ENCODE measurements at regions not wholly inside any gene's neighbourhood (a gene's known extent, or its start where the extent isn't known, plus 50 kb on each side); places are given as distances from the start of the nearest gene placed in this dataset.

GRCh38 chr21:27085387-27085786, 118.5 kb upstream of the ADAMTS5 start:
- Histone ChIP-seq H3K79me2 (ENCODE audit: low read length) (no peaks in the 10 kb centered on the region), H3K9me2 (replicated peaks; ENCODE audit: insufficient read depth, low read length) (no peaks in the 10 kb centered on the region), H3K4me3 (ENCODE audit: low read length) (no peak overlapping the region), H3K27ac (ENCODE audit: low read length) (no peak overlapping the region), H3K4me2 (ENCODE audit: low read depth, low read length, poor library complexity, severe bottlenecking) (no peak overlapping the region), H3K9ac (ENCODE audit: low read length) (no peak overlapping the region), H3K4me1 (ENCODE audit: low read length) (no peaks in the 10 kb centered on the region), H3K27me3 (ENCODE audit: low read length) (no peaks in the 10 kb centered on the region), H4K20me1 (ENCODE audit: insufficient read depth, low read depth, low read length) (no peaks in the 10 kb centered on the region), H3K36me3 (ENCODE audit: insufficient read depth, low read length) (no peaks in the 10 kb centered on the region), H3K9me3 (ENCODE audit: low read length) (peaks cover 27% of the 10 kb centered on the region), H2AFZ (ENCODE audit: low read length) (no peak overlapping the region)
- no peak for DNase-seq

- Histone ChIP-seq H3K9me2 (replicated peaks; ENCODE audit: insufficient read depth, low read length) (no peaks in the 10 kb centered on the region), H3K79me2 (ENCODE audit: low read length) (no peaks in the 10 kb centered on the region), H3K27me3 (ENCODE audit: low read length) (no peaks in the 10 kb centered on the region), H3K4me3 (ENCODE audit: low read length) (no peak overlapping the region), H2AFZ (ENCODE audit: low read length) (no peak overlapping the region), H3K9ac (ENCODE audit: low read length) (no peak overlapping the region), H3K4me1 (ENCODE audit: low read length) (no peaks in the 10 kb centered on the region), H3K36me3 (ENCODE audit: insufficient read depth, low read length) (no peaks in the 10 kb centered on the region), H3K4me2 (ENCODE audit: low read depth, low read length, poor library complexity, severe bottlenecking) (no peak overlapping the region), H3K9me3 (ENCODE audit: low read length) (peaks cover 29% of the 10 kb centered on the region), H3K27ac (ENCODE audit: low read length) (no peak overlapping the region), H4K20me1 (ENCODE audit: insufficient read depth, low read depth, low read length) (no peaks in the 10 kb centered on the region)
- DNase-seq = no peak
Observed at GRCh38 chr21:27083144-27083543, 116.3 kb upstream of the ADAMTS5 start.

GRCh38 chr21:27082431-27083010, 115.6 kb upstream of the ADAMTS5 start:
- no peaks in the 10 kb centered on the region for H4K20me1 ChIP-seq (ENCODE audit: insufficient read depth, low read depth, low read length)
- no peaks in the 10 kb centered on the region for H3K9me2 ChIP-seq (replicated peaks; ENCODE audit: insufficient read depth, low read length)
- H3K36me3 ChIP-seq (ENCODE audit: insufficient read depth, low read length) = no peaks in the 10 kb centered on the region
- H3K79me2 ChIP-seq (ENCODE audit: low read length) = no peaks in the 10 kb centered on the region
- no peak overlapping the region for H3K4me2 ChIP-seq (ENCODE audit: low read depth, low read length, poor library complexity, severe bottlenecking)
- H3K9ac ChIP-seq (ENCODE audit: low read length) = no peak overlapping the region
- H3K27ac ChIP-seq (ENCODE audit: low read length) = no peak overlapping the region
- DNase-seq = no peak
- H3K4me3 ChIP-seq (ENCODE audit: low read length) = no peak overlapping the region
- H3K9me3 ChIP-seq (ENCODE audit: low read length) = peaks cover 29% of the 10 kb centered on the region
- no peaks in the 10 kb centered on the region for H3K4me1 ChIP-seq (ENCODE audit: low read length)
- H3K27me3 ChIP-seq (ENCODE audit: low read length) = no peaks in the 10 kb centered on the region
- no peak overlapping the region for H2AFZ ChIP-seq (ENCODE audit: low read length)

- Histone ChIP-seq H3K79me2 (ENCODE audit: low read length) (no peaks in the 10 kb centered on the region), H3K36me3 (ENCODE audit: insufficient read depth, low read length) (no peaks in the 10 kb centered on the region), H2AFZ (ENCODE audit: low read length) (no peak overlapping the region; the same call in 1 of the 2 replicates), H3K27me3 (ENCODE audit: low read length) (no peaks in the 10 kb centered on the region), H3K9ac (ENCODE audit: low read length) (no peak overlapping the region), H3K4me3 (ENCODE audit: low read length) (no peak overlapping the region), H3K4me1 (ENCODE audit: low read length) (no peaks in the 10 kb centered on the region), H4K20me1 (ENCODE audit: insufficient read depth, low read depth, low read length) (no peaks in the 10 kb centered on the region), H3K9me2 (replicated peaks; ENCODE audit: insufficient read depth, low read length) (no peaks in the 10 kb centered on the region), H3K9me3 (ENCODE audit: low read length) (peaks cover 32% of the 10 kb centered on the region; the same call in 1 of the 2 replicates), H3K27ac (ENCODE audit: low read length) (no peak overlapping the region), H3K4me2 (ENCODE audit: low read depth, low read length, poor library complexity, severe bottlenecking) (no peak overlapping the region)
- DNase-seq = no peak
Observed at GRCh38 chr21:27079636-27080240, 112.8 kb upstream of the ADAMTS5 start.

DNA sequence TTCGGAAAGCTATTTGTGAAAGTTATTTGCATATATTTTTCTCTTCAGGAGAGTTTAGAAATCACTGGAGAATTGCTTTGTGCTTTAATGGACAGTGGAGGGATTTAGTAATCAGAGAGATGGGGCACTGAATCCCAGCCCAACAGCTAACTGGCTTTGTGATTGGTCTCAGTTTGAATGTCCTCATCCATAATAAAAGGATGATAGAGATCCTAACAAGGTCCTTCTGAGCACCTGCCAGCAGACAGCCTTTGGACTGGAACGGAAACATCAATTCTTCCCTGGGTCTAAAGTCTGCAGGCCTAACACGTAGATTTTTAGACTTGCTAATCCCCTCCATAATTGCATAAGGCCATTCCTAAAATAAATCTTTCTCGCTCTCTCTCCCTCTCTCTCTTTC, 112.0 kb upstream of the ADAMTS5 start:
- no peaks in the 10 kb centered on the region for H3K9me2 ChIP-seq (replicated peaks; ENCODE audit: insufficient read depth, low read length)
- H3K36me3 ChIP-seq (ENCODE audit: insufficient read depth, low read length) = no peaks in the 10 kb centered on the region
- no peaks in the 10 kb centered on the region for H3K4me1 ChIP-seq (ENCODE audit: low read length)
- H3K79me2 ChIP-seq (ENCODE audit: low read length) = no peaks in the 10 kb centered on the region
- H4K20me1 ChIP-seq (ENCODE audit: insufficient read depth, low read depth, low read length) = no peaks in the 10 kb centered on the region
- H3K27me3 ChIP-seq (ENCODE audit: low read length) = no peaks in the 10 kb centered on the region
- DNase-seq = no peak
- H2AFZ ChIP-seq (ENCODE audit: low read length) = no peak overlapping the region
- no peak overlapping the region for H3K9ac ChIP-seq (ENCODE audit: low read length)
- no peak overlapping the region for H3K4me2 ChIP-seq (ENCODE audit: low read depth, low read length, poor library complexity, severe bottlenecking)
- peaks cover 27% of the 10 kb centered on the region; the same call in 1 of the 2 replicates for H3K9me3 ChIP-seq (ENCODE audit: low read length)
- no peak overlapping the region for H3K27ac ChIP-seq (ENCODE audit: low read length)
- H3K4me3 ChIP-seq (ENCODE audit: low read length) = no peak overlapping the region

DNA sequence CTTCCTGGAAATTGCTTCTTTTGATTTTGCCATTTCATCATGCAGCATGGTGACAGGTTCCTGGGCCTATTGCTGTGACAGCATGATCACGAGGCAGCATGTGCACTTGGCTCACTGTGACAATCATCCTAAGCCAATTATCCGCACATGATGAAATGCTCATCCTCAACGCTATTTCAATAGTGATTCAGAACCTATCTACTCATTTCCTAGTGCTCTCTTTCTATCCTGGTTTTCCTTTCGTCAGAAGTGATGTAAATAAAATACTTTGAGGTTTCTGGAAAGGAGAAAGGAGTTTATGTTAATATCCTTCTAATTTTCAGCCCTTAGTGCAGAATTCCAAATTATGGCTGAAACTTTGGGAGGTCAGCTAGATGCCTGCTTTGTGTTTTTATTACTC, 110.6 kb upstream of the ADAMTS5 start:
- Histone ChIP-seq H3K79me2 (ENCODE audit: low read length) (no peaks in the 10 kb centered on the region), H3K27me3 (ENCODE audit: low read length) (no peaks in the 10 kb centered on the region), H3K9me2 (replicated peaks; ENCODE audit: insufficient read depth, low read length) (no peaks in the 10 kb centered on the region), H3K4me2 (ENCODE audit: low read depth, low read length, poor library complexity, severe bottlenecking) (no peak overlapping the region), H2AFZ (ENCODE audit: low read length) (no peak overlapping the region), H3K9me3 (ENCODE audit: low read length) (peaks cover 27% of the 10 kb centered on the region; the same call in 1 of the 2 replicates), H3K27ac (ENCODE audit: low read length) (no peak overlapping the region), H3K4me3 (ENCODE audit: low read length) (no peak overlapping the region), H4K20me1 (ENCODE audit: insufficient read depth, low read depth, low read length) (no peaks in the 10 kb centered on the region), H3K36me3 (ENCODE audit: insufficient read depth, low read length) (no peaks in the 10 kb centered on the region), H3K9ac (ENCODE audit: low read length) (no peak overlapping the region), H3K4me1 (ENCODE audit: low read length) (no peaks in the 10 kb centered on the region)
- DNase-seq = no peak

DNA sequence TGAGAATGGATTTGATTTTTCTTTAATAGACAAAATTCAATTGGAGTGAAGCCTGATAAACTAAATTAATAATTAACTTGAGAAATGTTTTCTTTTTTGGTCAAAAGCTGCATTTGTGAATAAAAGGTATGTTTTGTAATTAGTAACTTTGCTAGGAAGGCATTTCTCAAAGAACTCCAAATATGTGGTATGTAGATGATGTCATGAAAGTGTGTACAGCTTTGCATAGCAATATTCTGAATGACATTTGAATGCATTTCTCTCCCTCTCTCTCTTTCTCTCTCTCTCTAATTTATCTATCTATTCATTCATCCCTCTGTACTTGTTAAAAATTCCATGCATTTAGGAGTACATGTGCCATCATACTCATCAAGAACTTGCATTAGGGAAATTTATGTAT, 109.1 kb upstream of the ADAMTS5 start:
- Histone ChIP-seq H4K20me1 (ENCODE audit: insufficient read depth, low read depth, low read length) (no peaks in the 10 kb centered on the region), H3K27me3 (ENCODE audit: low read length) (no peaks in the 10 kb centered on the region), H3K4me3 (ENCODE audit: low read length) (no peak overlapping the region), H3K36me3 (ENCODE audit: insufficient read depth, low read length) (no peaks in the 10 kb centered on the region), H3K4me2 (ENCODE audit: low read depth, low read length, poor library complexity, severe bottlenecking) (no peak overlapping the region), H3K9ac (ENCODE audit: low read length) (no peak overlapping the region), H3K9me3 (ENCODE audit: low read length) (peaks cover 28% of the 10 kb centered on the region; the same call in 1 of the 2 replicates), H3K4me1 (ENCODE audit: low read length) (no peaks in the 10 kb centered on the region), H3K27ac (ENCODE audit: low read length) (no peak overlapping the region), H3K79me2 (ENCODE audit: low read length) (no peaks in the 10 kb centered on the region), H2AFZ (ENCODE audit: low read length) (no peak overlapping the region), H3K9me2 (replicated peaks; ENCODE audit: insufficient read depth, low read length) (no peaks in the 10 kb centered on the region)
- no peak for DNase-seq

GRCh38 chr21:27070861-27071670, 104.2 kb upstream of the ADAMTS5 start:
- no peaks in the 10 kb centered on the region for H3K27me3 ChIP-seq (ENCODE audit: low read length)
- H3K4me3 ChIP-seq (ENCODE audit: low read length) = no peak overlapping the region
- no peaks in the 10 kb centered on the region for H3K4me1 ChIP-seq (ENCODE audit: low read length)
- H3K9ac ChIP-seq (ENCODE audit: low read length) = no peak overlapping the region
- no peaks in the 10 kb centered on the region for H4K20me1 ChIP-seq (ENCODE audit: insufficient read depth, low read depth, low read length)
- no peaks in the 10 kb centered on the region for H3K36me3 ChIP-seq (ENCODE audit: insufficient read depth, low read length)
- no peak for DNase-seq
- no peak overlapping the region for H2AFZ ChIP-seq (ENCODE audit: low read length)
- no peak overlapping the region for H3K27ac ChIP-seq (ENCODE audit: low read length)
- peaks cover 19% of the 10 kb centered on the region for H3K9me3 ChIP-seq (ENCODE audit: low read length)
- H3K9me2 ChIP-seq (replicated peaks; ENCODE audit: insufficient read depth, low read length) = no peaks in the 10 kb centered on the region
- no peak overlapping the region for H3K4me2 ChIP-seq (ENCODE audit: low read depth, low read length, poor library complexity, severe bottlenecking)
- H3K79me2 ChIP-seq (ENCODE audit: low read length) = no peaks in the 10 kb centered on the region
